HG02884 (cell line): ENCODE measurements at regions not wholly inside any gene's neighbourhood (a gene's known extent, or its start where the extent isn't known, plus 50 kb on each side); places are given as distances from the start of the nearest gene placed in this dataset.

ENCODE experiments used
- ATAC-seq: cut with Tn5 transposase; IDR thresholded peaks from one replicate; pipeline ENCODE4 v1.9.1; 2021; ENCODE audit warnings: mild to moderate bottlenecking, moderate library complexity; ENCODE audit not compliant: unreplicated experiment

GRCh38 chr15:98513428-98513986 lies 134.8 kb upstream of the IGF1R start:
- no peak for ATAC-seq

GRCh38 chr15:98514034-98514622 lies 134.2 kb upstream of the IGF1R start:
- no peak for ATAC-seq

GRCh38 chr15:98518823-98519561 lies 129.3 kb upstream of the IGF1R start:
- peak; percentile 93 for ATAC-seq

- no peak for ATAC-seq
Observed at GRCh38 chr15:98519767-98520550, 128.4 kb upstream of the IGF1R start.

GRCh38 chr15:98522127-98522526 lies 126.2 kb upstream of the IGF1R start:
- ATAC-seq, result no peak

GRCh38 chr15:98523912-98524662 lies 124.3 kb upstream of the IGF1R start:
- no peak for ATAC-seq

- no peak for ATAC-seq
Observed at GRCh38 chr15:98524838-98525660, 123.3 kb upstream of the IGF1R start.

- no peak for ATAC-seq
Observed at GRCh38 chr15:98525661-98526001, 122.7 kb upstream of the IGF1R start.

- no peak for ATAC-seq
Observed at GRCh38 chr15:98526094-98526493, 122.2 kb upstream of the IGF1R start.

- ATAC-seq, result no peak
Observed at GRCh38 chr15:98528046-98528725, 120.2 kb upstream of the IGF1R start.

GRCh38 chr15:98529205-98530145 lies 118.9 kb upstream of the IGF1R start:
- ATAC-seq, result no peak

GRCh38 chr15:98530570-98530969 lies 117.8 kb upstream of the IGF1R start:
- ATAC-seq, result no peak

GRCh38 chr15:98532063-98532462 lies 116.3 kb upstream of the IGF1R start:
- no peak for ATAC-seq

- ATAC-seq, result no peak
Observed at GRCh38 chr15:98536976-98537375, 111.4 kb upstream of the IGF1R start.

GRCh38 chr15:98537516-98538060 lies 110.8 kb upstream of the IGF1R start:
- no peak for ATAC-seq

GRCh38 chr15:98541519-98541918 lies 106.8 kb upstream of the IGF1R start:
- ATAC-seq, result no peak

GRCh38 chr15:98543237-98543636 lies 105.1 kb upstream of the IGF1R start:
- ATAC-seq, result no peak

GRCh38 chr15:98546329-98546728 lies 102.0 kb upstream of the IGF1R start:
- no peak for ATAC-seq
